Body of pancreas (tissue), 4 donors: ENCODE measurements at regions not wholly inside any gene's neighbourhood (a gene's known extent, or its start where the extent isn't known, plus 50 kb on each side); places are given as distances from the start of the nearest gene placed in this dataset.
"Not testable (repeated sequence)": the region's sequence is repeated elsewhere in the genome, so short reads cannot be mapped to it uniquely, and the experiment has no call there.

Source experiments
- POLR2A ChIP-seq, 3 donors: fragments of 450-650 bp; IDR thresholded peaks; one replicate each; pipeline ENCODE4 v1.6.1; 2016; ENCODE audit warnings: antibody characterized with exemption in 3 of 3, mild to moderate bottlenecking in 2 of 3
- TF ChIP-seq, protein P1 (sequence below), 7 experiments: fragments of 450-650 bp in 4 of 7; fragments of 200-600 bp in 3 of 7; sonication (generic) in 3 of 7; IDR thresholded peaks; one replicate each; pipeline ENCODE4 v1.5.1; 2016 to 2019; ENCODE audit warnings: antibody characterized with exemption in 7 of 7

DNA sequence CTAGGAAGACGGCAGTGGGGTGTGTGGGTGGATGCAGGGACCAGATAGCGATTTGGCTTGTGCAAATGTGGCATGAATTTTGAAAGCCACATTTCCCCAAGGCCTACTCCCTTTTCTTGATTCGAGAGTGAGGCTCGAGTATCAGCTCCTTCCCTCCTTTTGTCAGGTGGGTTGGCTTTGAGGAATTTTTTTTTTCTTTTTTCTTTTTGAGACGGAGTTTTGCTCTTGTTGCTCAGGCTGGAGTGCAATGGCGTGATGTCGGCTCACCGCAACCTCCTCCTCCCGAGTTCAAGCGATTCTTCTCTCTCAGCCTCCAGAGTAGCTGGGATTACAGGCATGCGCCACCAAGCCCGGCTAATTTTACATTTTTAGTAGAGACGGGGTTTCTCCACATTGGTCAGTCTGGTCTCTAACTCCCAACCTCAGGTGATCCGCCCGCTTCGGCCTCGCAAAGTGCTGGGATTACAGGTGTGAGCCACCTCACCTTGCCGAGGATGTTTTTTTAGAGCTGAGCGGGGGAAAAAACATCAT is 335.0 kb downstream of the SRGAP2C start:
- TF ChIP-seq, protein P1, sequence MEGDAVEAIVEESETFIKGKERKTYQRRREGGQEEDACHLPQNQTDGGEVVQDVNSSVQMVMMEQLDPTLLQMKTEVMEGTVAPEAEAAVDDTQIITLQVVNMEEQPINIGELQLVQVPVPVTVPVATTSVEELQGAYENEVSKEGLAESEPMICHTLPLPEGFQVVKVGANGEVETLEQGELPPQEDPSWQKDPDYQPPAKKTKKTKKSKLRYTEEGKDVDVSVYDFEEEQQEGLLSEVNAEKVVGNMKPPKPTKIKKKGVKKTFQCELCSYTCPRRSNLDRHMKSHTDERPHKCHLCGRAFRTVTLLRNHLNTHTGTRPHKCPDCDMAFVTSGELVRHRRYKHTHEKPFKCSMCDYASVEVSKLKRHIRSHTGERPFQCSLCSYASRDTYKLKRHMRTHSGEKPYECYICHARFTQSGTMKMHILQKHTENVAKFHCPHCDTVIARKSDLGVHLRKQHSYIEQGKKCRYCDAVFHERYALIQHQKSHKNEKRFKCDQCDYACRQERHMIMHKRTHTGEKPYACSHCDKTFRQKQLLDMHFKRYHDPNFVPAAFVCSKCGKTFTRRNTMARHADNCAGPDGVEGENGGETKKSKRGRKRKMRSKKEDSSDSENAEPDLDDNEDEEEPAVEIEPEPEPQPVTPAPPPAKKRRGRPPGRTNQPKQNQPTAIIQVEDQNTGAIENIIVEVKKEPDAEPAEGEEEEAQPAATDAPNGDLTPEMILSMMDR (IDR thresholded peaks at IDR 0.05): not testable (repeated sequence)
- TF ChIP-seq POLR2A (IDR thresholded peaks at IDR 0.05): not testable (repeated sequence)
